Smooth muscle cell (in vitro differentiated cells): ENCODE measurements at regions not wholly inside any gene's neighbourhood (a gene's known extent, or its start where the extent isn't known, plus 50 kb on each side); places are given as distances from the start of the nearest gene placed in this dataset.

ENCODE experiments used
- DNase-seq: peaks from one replicate; lab custom pipeline; 2025; ENCODE audit not compliant: unreplicated experiment; lab: John Stamatoyannopoulos, UW
- H2AFZ ChIP-seq: fragments of 200-600 bp; sonication (generic); 2 replicates; pipeline ENCODE4 v1.6.0; 2016; ENCODE audit warnings: antibody characterized with exemption, low read depth, mild to moderate bottlenecking
- H3F3A ChIP-seq: fragments of 200-600 bp; sonication (generic); 2 replicates; pipeline ENCODE4 v1.6.0; 2017; ENCODE audit warnings: antibody characterized with exemption, low read depth
- H3K27ac ChIP-seq: fragments of 200-600 bp; sonication (generic); 2 replicates; pipeline ENCODE4 v1.5.1; 2016; ENCODE audit warnings: low read depth, mild to moderate bottlenecking
- H3K27me3 ChIP-seq: fragments of 200-600 bp; sonication (generic); 2 replicates; pipeline ENCODE4 v1.6.1; 2016; ENCODE audit warnings: low read depth, mild to moderate bottlenecking
- H3K36me3 ChIP-seq: fragments of 200-600 bp; sonication (generic); 2 replicates; pipeline ENCODE4 v1.5.1; 2016; ENCODE audit warnings: low read depth
- H3K4me1 ChIP-seq: fragments of 200-600 bp; sonication (generic); 2 replicates; pipeline ENCODE4 v1.5.1; 2016; ENCODE audit warnings: low read depth
- H3K4me2 ChIP-seq: fragments of 200-600 bp; sonication (generic); 2 replicates; pipeline ENCODE4 v1.6.0; 2016; ENCODE audit warnings: mild to moderate bottlenecking
- H3K4me3 ChIP-seq: fragments of 200-600 bp; sonication (generic); 2 replicates; pipeline ENCODE4 v1.5.1; 2016; ENCODE audit warnings: mild to moderate bottlenecking
- H3K79me2 ChIP-seq: fragments of 200-600 bp; sonication (generic); 2 replicates; pipeline ENCODE4 v1.6.0; 2016; ENCODE audit warnings: low read depth, mild to moderate bottlenecking
- H3K9ac ChIP-seq: fragments of 200-600 bp; sonication (generic); 2 replicates; pipeline ENCODE4 v1.6.0; 2016; ENCODE audit warnings: low read depth
- H3K9me3 ChIP-seq: fragments of 200-600 bp; sonication (generic); replicated peaks from 2 replicates; pipeline ENCODE4 v1.5.1; 2016; ENCODE audit warnings: low read depth
- H4K20me1 ChIP-seq: fragments of 200-600 bp; sonication (generic); 2 replicates; pipeline ENCODE4 v1.6.0; 2016; ENCODE audit warnings: low read depth
- WGBS: methylation state at CpG from one replicate; pipeline ENCODE4 v1.1.7; 2016; ENCODE audit warnings: low lambda C conversion rate; 5-methylcytosine and 5-hydroxymethylcytosine counted together
- TF ChIP-seq, protein P1 (sequence below): fragments of 200-600 bp; sonication (generic); IDR thresholded peaks from 2 replicates; pipeline ENCODE4 v1.5.1; 2017; ENCODE audit warnings: borderline replicate concordance, mild to moderate bottlenecking, antibody characterized with exemption; ENCODE audit not compliant: insufficient read depth, poor library complexity, severe bottlenecking

GRCh38 chr5:143567583-143568504 is 164.4 kb upstream of the NR3C1 start:
- H3K27me3 ChIP-seq: no peaks in the 10 kb centered on the region
- no peak overlapping the region for H3K9ac ChIP-seq
- no peaks in the 10 kb centered on the region for H3K4me1 ChIP-seq
- H3K4me3 ChIP-seq: no peak overlapping the region
- no peaks in the 10 kb centered on the region for H3K79me2 ChIP-seq
- WGBS: 89% methylated on average over 6 of the region's 6 CpGs
- no peak overlapping the region for H3K27ac ChIP-seq
- H3F3A ChIP-seq: no peaks in the 10 kb centered on the region
- H3K36me3 ChIP-seq: no peaks in the 10 kb centered on the region
- H2AFZ ChIP-seq: no peak overlapping the region
- no peaks in the 10 kb centered on the region for H3K9me3 ChIP-seq
- H4K20me1 ChIP-seq: no peaks in the 10 kb centered on the region
- TF ChIP-seq, protein P1, sequence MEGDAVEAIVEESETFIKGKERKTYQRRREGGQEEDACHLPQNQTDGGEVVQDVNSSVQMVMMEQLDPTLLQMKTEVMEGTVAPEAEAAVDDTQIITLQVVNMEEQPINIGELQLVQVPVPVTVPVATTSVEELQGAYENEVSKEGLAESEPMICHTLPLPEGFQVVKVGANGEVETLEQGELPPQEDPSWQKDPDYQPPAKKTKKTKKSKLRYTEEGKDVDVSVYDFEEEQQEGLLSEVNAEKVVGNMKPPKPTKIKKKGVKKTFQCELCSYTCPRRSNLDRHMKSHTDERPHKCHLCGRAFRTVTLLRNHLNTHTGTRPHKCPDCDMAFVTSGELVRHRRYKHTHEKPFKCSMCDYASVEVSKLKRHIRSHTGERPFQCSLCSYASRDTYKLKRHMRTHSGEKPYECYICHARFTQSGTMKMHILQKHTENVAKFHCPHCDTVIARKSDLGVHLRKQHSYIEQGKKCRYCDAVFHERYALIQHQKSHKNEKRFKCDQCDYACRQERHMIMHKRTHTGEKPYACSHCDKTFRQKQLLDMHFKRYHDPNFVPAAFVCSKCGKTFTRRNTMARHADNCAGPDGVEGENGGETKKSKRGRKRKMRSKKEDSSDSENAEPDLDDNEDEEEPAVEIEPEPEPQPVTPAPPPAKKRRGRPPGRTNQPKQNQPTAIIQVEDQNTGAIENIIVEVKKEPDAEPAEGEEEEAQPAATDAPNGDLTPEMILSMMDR: no peak
- no peak overlapping the region for H3K4me2 ChIP-seq
- DNase-seq: no peak

DNA sequence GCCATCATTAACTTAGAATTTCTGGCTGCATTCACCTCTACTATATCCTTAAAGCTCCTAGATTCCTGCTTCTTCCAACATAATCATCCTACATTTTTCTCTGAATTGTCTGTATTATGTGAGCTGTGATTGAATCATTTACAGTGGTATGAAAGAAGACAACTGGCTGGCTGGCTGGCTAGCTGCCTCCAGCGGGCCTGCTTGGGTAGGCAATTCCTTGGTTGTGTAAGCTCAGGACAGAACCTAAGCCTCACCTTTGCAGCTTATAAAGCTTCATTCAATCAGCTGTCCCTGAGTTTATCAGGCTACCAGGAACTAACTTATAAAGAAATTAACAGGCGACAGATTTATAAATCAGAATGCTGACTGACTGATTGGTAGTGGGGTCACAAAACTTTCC is 162.7 kb upstream of the NR3C1 start:
- DNase-seq: no peak
- H3K9me3 ChIP-seq: no peaks in the 10 kb centered on the region
- TF ChIP-seq, protein P1: no peak
- no peaks in the 10 kb centered on the region for H4K20me1 ChIP-seq
- H3K27ac ChIP-seq: no peak overlapping the region
- H2AFZ ChIP-seq: no peak overlapping the region
- no peaks in the 10 kb centered on the region for H3K79me2 ChIP-seq
- no peak overlapping the region for H3K4me3 ChIP-seq
- H3K36me3 ChIP-seq: no peaks in the 10 kb centered on the region
- no peaks in the 10 kb centered on the region for H3K27me3 ChIP-seq
- 96% methylated on average over 2 of the region's 2 CpGs for WGBS
- no peaks in the 10 kb centered on the region for H3K4me1 ChIP-seq
- no peaks in the 10 kb centered on the region for H3F3A ChIP-seq
- H3K9ac ChIP-seq: no peak overlapping the region
- no peak overlapping the region for H3K4me2 ChIP-seq

GRCh38 chr5:143564417-143564816 is 160.9 kb upstream of the NR3C1 start:
- no peak for DNase-seq
- no peaks in the 10 kb centered on the region for H3K4me1 ChIP-seq
- no peak overlapping the region for H3K27ac ChIP-seq
- H3K36me3 ChIP-seq: no peaks in the 10 kb centered on the region
- no peaks in the 10 kb centered on the region for H3K79me2 ChIP-seq
- H3K4me2 ChIP-seq: no peak overlapping the region
- no peaks in the 10 kb centered on the region for H4K20me1 ChIP-seq
- TF ChIP-seq, protein P1: no peak
- H3K27me3 ChIP-seq: no peaks in the 10 kb centered on the region
- no peaks in the 10 kb centered on the region for H3F3A ChIP-seq
- no peak overlapping the region for H3K4me3 ChIP-seq
- H3K9me3 ChIP-seq: no peaks in the 10 kb centered on the region
- H3K9ac ChIP-seq: no peak overlapping the region
- no peak overlapping the region for H2AFZ ChIP-seq

GRCh38 chr5:143562935-143563334 is 159.4 kb upstream of the NR3C1 start:
- Histone ChIP-seq H4K20me1 (no peaks in the 10 kb centered on the region), H3K27me3 (no peaks in the 10 kb centered on the region), H3K4me3 (no peak overlapping the region), H3K36me3 (no peaks in the 10 kb centered on the region), H2AFZ (peak overlapping the region; percentile 84), H3K9me3 (no peaks in the 10 kb centered on the region), H3K9ac (no peak overlapping the region), H3K27ac (peak overlapping the region; percentile 48), H3K79me2 (no peaks in the 10 kb centered on the region), H3K4me1 (no peaks in the 10 kb centered on the region), H3F3A (no peaks in the 10 kb centered on the region), H3K4me2 (no peak overlapping the region)
- TF ChIP-seq, protein P1: no peak
- DNase-seq: no peak
- 27% methylated on average over 4 of the region's 4 CpGs for WGBS
